Thymus (tissue), 11 donors: ENCODE measurements at regions not wholly inside any gene's neighbourhood (a gene's known extent, or its start where the extent isn't known, plus 50 kb on each side); places are given as distances from the start of the nearest gene placed in this dataset.
"Not testable (repeated sequence)": the region's sequence is repeated elsewhere in the genome, so short reads cannot be mapped to it uniquely, and the experiment has no call there.

Experiments
- DNase-seq, 9 donors: peaks; one replicate each; pipeline ENCODE4 v3.0.0-alpha.2; 2013; ENCODE audit warnings: low spot score in 9 of 9, low read depth in 6 of 9, missing footprints in 1 of 9
- H3K27ac ChIP-seq, 2 donors: one replicate each; pipeline ENCODE4 v1.5.1; 2013; ENCODE audit warnings: control low read depth in 1 of 2, low read depth in 1 of 2, low read length in 1 of 2, mild to moderate bottlenecking in 1 of 2, moderate library complexity in 1 of 2
- H3K27me3 ChIP-seq, 2 donors: one replicate each; pipeline ENCODE4 v1.5.1; 2013; ENCODE audit warnings: low read length in 1 of 2; ENCODE audit not compliant: control insufficient read depth in 2 of 2, insufficient read depth in 1 of 2
- H3K36me3 ChIP-seq, 2 donors: one replicate each; pipeline ENCODE4 v1.5.1; 2013; ENCODE audit warnings: low read length in 1 of 2, mild to moderate bottlenecking in 1 of 2, moderate library complexity in 1 of 2; ENCODE audit not compliant: control insufficient read depth in 2 of 2, insufficient read depth in 2 of 2
- H3K4me1 ChIP-seq, 2 donors: one replicate each; pipeline ENCODE4 v1.5.1; 2013; ENCODE audit warnings: low read length in 2 of 2; ENCODE audit not compliant: control insufficient read depth in 2 of 2, insufficient read depth in 2 of 2
- H3K4me3 ChIP-seq, 2 donors: one replicate each; pipeline ENCODE4 v1.5.1; 2013; ENCODE audit warnings: low read length in 2 of 2, control low read depth in 1 of 2, mild to moderate bottlenecking in 1 of 2
- H3K9me3 ChIP-seq, 2 donors: one replicate each; pipeline ENCODE4 v1.5.1; 2013; ENCODE audit warnings: low read length in 1 of 2, mild to moderate bottlenecking in 1 of 2; ENCODE audit not compliant: control insufficient read depth in 2 of 2, insufficient read depth in 1 of 2
- WGBS: extraction: QIAGEN DNeasy Blood & Tissue Kit; methylation state at CpG from one replicate; pipeline ENCODE4 v1.1.7; 2013; 5-methylcytosine and 5-hydroxymethylcytosine counted together
- donor health status: healthy.

- WGBS, result 1% methylated on average over 23 of the region's 32 CpGs
- not testable (repeated sequence) for H3K4me1 ChIP-seq, H3K27ac ChIP-seq, DNase-seq, H3K27me3 ChIP-seq, H3K9me3 ChIP-seq, H3K36me3 ChIP-seq, H3K4me3 ChIP-seq
Measured at GRCh38 chr15:32342772-32343199, 60.3 kb downstream of the GOLGA8K start.

GRCh38 chr15:32342268-32342667 is 60.8 kb downstream of the GOLGA8K start:
- H3K27me3 ChIP-seq, H3K9me3 ChIP-seq, H3K27ac ChIP-seq, H3K4me3 ChIP-seq, DNase-seq, H3K36me3 ChIP-seq, H3K4me1 ChIP-seq: not testable (repeated sequence)
- 2% methylated on average over 12 of the region's 39 CpGs for WGBS

- not testable (repeated sequence) for H3K9me3 ChIP-seq, DNase-seq, H3K4me1 ChIP-seq, H3K4me3 ChIP-seq, H3K36me3 ChIP-seq, H3K27ac ChIP-seq, H3K27me3 ChIP-seq
- 87% methylated on average over 10 of the region's 12 CpGs for WGBS
Measured at GRCh38 chr15:32341530-32341929, 61.6 kb downstream of the GOLGA8K start.

GRCh38 chr15:32336804-32337203 is 66.3 kb downstream of the GOLGA8K start:
- not testable (repeated sequence) for H3K27ac ChIP-seq, H3K4me3 ChIP-seq, H3K36me3 ChIP-seq, DNase-seq, H3K9me3 ChIP-seq, H3K27me3 ChIP-seq, H3K4me1 ChIP-seq
- 98% methylated on average over 1 of the region's 3 CpGs for WGBS

DNA sequence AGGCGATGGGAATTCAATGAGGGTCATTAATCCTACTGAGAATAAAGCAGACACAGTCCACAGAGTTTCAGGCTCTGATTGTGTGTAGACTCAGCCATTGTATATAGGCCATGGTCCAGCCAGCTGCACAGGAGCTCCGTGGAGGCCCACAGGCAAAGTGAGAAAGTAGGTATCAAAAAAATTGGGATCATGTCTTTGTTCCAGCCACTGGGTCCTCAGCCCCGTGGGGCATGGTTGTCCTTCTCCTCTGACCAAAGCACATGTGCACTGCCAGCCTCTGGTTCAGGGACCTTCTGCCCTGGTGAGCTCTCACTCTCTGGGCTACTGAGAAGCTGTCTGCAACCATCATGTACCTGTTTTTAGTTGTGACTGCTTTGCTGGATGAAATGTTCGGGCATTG is 79.7 kb downstream of the GOLGA8K start:
- H3K9me3 ChIP-seq, H3K27me3 ChIP-seq, H3K4me3 ChIP-seq, H3K4me1 ChIP-seq, H3K36me3 ChIP-seq, H3K27ac ChIP-seq, DNase-seq: not testable (repeated sequence)
- 91% methylated on average over 3 of the region's 4 CpGs for WGBS

DNA sequence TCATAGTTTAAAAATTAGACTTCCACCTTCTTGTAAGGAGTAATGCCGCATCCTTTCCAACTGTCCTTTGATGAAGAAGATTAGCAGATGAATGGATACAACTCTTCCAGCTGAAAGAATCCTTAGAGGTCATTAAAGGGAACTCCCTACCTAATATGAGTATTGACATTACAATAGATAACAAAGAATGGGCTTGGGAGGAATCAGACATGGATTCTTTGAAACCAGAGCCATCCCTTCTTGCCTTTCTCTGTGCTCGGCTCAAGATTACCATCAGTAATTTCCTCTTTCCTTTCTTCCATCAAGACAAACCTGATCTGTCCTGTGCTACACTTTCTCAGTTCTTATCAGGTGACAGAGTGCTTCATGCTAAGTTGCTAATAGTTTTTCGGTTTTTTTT is 83.8 kb downstream of the GOLGA8K start:
- H3K9me3 ChIP-seq, H3K27ac ChIP-seq, DNase-seq, H3K36me3 ChIP-seq, H3K4me1 ChIP-seq, H3K27me3 ChIP-seq, H3K4me3 ChIP-seq: not testable (repeated sequence)
- WGBS, result 91% methylated on average over 2 of the region's 3 CpGs

DNA sequence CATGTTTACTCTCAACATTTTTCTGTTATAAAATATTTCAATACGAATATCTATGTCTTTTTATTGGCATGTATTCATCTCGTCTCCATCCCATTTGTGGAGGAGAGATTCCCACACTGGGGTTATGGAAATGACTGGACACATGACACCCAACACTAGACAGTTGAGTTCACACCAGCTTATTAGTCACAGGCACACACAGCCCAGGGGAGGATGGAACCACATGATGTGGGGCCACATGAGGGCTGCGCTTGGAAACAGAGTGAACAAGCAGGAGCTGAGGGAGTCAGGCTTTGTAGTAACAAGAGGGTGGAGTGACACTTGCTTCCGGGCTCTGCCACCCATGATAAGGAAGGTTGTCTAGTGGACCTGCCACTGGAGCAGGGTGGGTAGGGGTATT is 86.6 kb downstream of the GOLGA8K start:
- H3K9me3 ChIP-seq, DNase-seq: not testable (repeated sequence)
- WGBS, result no CpG with 5 or more reads among the region's 4 CpGs

DNA sequence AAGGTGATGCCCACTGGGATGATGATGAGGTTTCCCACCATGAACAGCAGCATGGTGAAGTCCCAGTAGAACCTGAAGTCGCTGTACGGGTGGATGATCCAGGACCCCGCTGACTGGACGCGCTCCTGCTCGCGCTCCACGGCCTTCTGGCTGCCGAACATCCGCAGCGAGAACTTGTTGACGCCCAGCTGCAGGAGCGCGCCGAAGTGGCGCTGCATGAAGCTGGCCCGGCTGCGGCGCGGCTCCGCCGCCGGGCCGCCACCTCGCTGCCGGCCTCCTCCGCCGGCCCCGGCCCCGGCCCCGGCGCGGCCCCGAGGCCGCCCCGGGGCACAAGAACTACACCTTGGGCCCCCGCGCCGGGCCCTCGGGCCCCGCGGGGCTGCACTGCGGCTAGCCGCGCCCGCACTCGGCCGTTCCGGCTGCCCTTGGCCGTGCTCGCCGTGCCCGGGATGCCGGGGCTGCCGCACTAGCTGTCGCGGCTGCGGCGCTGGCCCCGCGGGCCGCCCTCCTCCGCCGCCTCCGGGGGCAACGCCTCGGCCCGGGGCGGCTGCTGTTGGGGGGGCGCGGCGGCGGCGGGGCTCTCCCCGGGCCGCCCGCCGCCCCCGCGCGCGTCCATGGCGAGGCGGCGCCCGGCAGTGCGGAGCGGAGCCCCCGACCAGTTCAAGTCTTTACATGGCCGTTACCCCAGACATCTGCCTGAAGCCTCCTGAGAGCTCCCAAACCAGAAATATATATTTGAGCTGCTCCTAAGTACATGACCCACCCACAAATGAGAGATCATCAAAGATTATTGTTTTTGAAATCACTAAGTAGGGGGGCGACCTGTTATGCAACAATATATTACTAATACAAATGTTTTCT is 87.8 kb downstream of the GOLGA8K start:
- DNase-seq, H3K27me3 ChIP-seq, H3K9me3 ChIP-seq, H3K4me1 ChIP-seq, H3K27ac ChIP-seq, H3K36me3 ChIP-seq, H3K4me3 ChIP-seq: not testable (repeated sequence)
- 2% methylated on average over 29 of the region's 91 CpGs for WGBS

More for the DNA sequence above, 86.6 kb downstream of the GOLGA8K start:
- H3K27me3 ChIP-seq, H3K27ac ChIP-seq, H3K4me3 ChIP-seq, H3K4me1 ChIP-seq, H3K36me3 ChIP-seq: not testable (repeated sequence)

DNA sequence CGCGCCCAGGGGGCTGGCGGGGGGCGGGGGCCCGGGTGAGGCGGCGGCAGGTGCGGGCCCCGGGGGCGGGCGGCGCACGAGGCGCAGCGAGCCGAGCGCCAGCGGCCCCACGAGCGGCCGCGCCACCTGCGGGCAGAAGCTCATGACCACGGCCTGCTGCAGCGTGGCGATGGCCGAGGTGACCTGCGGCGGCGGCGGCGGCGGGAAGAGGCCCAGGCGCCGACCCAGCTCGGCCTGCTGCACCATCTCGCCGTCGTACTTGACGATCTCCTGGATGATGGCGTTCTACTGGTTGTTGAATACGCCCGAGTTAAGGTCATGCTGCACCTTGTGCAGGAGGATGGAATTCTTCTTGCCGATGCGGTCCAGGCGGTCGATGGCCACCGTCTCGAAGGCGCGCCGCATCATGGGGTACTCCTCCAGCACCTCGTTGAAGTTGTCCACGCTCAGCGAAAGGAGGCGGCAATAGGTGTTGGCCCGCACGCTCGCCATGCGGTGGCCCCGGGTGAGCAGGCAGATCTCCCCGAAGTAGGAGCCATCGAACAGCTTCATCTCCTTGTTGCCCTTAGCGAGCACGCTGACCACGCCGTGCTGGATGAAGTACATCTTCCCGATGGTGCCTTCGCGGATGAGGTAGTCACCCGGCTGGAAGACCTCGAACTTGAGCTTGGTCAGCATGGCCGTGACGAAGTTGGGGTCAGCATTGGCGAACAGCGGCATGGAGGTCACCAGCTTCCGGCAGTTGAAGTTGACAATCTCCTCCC is 89.5 kb downstream of the GOLGA8K start:
- not testable (repeated sequence) for H3K4me3 ChIP-seq, H3K27me3 ChIP-seq, H3K9me3 ChIP-seq, H3K4me1 ChIP-seq, H3K27ac ChIP-seq, H3K36me3 ChIP-seq
- WGBS, result 67% methylated on average over 35 of the region's 77 CpGs
- peak in 1 of 9 donors; percentile 0 for DNase-seq
